Activated CD4-positive, alpha-beta T cell treated with anti-CD3 and anti-CD28 coated beads, Interleukin-2, amount 10 ng/mL, durations not matched to agents 24 days and 14 days (primary cell): ENCODE measurements at regions not wholly inside any gene's neighbourhood (a gene's known extent, or its start where the extent isn't known, plus 50 kb on each side); places are given as distances from the start of the nearest gene placed in this dataset.
A peak's percentile ranks its signal among the peaks of the same experiment; 100 is the strongest.

Source experiments
- DNase-seq: peaks from one replicate; pipeline ENCODE4 v3.0.0; 2022
- H3K27ac Mint-ChIP-seq: one replicate; pipeline ENCODE4 v1.8.0; 2022; ENCODE audit warnings: mild to moderate bottlenecking, mixed read lengths
- H3K27me3 Mint-ChIP-seq: one replicate; pipeline ENCODE4 v1.8.0; 2022; ENCODE audit warnings: mixed read lengths
- H3K36me3 Mint-ChIP-seq: one replicate; pipeline ENCODE4 v1.8.0; 2022; ENCODE audit warnings: low read depth, mild to moderate bottlenecking, mixed read lengths
- H3K4me1 Mint-ChIP-seq: one replicate; pipeline ENCODE4 v1.8.0; 2021; ENCODE audit warnings: mixed read lengths
- H3K4me3 Mint-ChIP-seq: one replicate; pipeline ENCODE4 v1.8.0; 2022; ENCODE audit warnings: mild to moderate bottlenecking, moderate library complexity, mixed read lengths
- H3K9me3 Mint-ChIP-seq: one replicate; pipeline ENCODE4 v1.8.0; 2021; ENCODE audit warnings: mixed read lengths
- intact Hi-C: fragments of 100-400 bp; cut with micrococcal nuclease; formaldehyde crosslinking; loops from one replicate; pipeline ENCODE4 v1.15.1; 2023

DNA sequence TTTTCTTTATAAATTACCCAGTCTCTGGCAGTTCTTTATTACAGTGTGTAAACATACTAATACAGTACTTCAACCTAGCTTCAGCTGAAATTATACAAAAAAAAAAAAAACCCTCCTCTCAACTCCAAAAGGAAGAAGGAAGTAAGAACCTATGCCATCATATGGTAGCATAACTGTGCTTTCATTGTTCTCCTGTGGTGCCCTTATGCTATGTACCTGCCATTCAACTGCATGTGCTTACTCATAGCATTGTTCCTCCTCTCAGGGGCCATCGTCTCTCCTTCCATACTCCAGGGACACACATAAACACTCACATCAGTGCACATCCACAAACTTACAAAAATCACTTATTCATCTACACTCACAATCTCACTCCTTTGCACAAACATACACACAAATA, 470.1 kb upstream of the HS3ST1 start:
- DNase-seq, result no peak
- no peak overlapping the region for H3K27ac Mint-ChIP-seq
- H3K4me1 Mint-ChIP-seq, result no peaks in the 10 kb centered on the region
- peaks cover 6% of the 10 kb centered on the region for H3K9me3 Mint-ChIP-seq
- intact Hi-C loops, result no loop called here
- no peak overlapping the region for H3K4me3 Mint-ChIP-seq
- no peaks in the 10 kb centered on the region for H3K36me3 Mint-ChIP-seq
- H3K27me3 Mint-ChIP-seq, result no peaks in the 10 kb centered on the region

- no peak for DNase-seq
- no peaks in the 10 kb centered on the region for H3K4me1 Mint-ChIP-seq
- H3K27ac Mint-ChIP-seq, result no peak overlapping the region
- no peaks in the 10 kb centered on the region for H3K27me3 Mint-ChIP-seq
- no peak overlapping the region for H3K4me3 Mint-ChIP-seq
- H3K36me3 Mint-ChIP-seq, result no peaks in the 10 kb centered on the region
- H3K9me3 Mint-ChIP-seq, result peaks cover 6% of the 10 kb centered on the region
- intact Hi-C loops, result no loop called here
Measured at GRCh38 chr4:11895766-11896165, 467.1 kb upstream of the HS3ST1 start.

DNA sequence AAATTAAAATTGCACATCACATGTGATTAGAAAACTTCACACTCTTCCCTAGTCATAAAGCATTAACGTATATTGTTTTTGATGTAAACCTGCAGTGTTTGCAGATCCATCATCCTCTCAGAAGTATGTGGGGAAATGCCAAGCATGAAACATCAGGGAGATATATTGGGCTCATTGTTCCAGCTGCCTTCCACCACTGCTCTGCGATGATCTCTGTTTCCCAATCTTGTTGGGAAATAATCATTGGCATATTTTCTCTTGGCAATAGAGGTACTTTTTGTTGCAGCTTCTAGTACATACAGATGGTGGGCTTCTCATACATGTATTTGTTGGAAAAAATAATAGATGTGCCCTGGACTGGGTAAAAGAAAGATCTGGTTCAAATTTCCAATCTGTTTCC, 466.3 kb upstream of the HS3ST1 start:
- Mint-ChIP-seq H3K4me3 (no peak overlapping the region), H3K4me1 (no peaks in the 10 kb centered on the region), H3K27me3 (no peaks in the 10 kb centered on the region), H3K27ac (no peak overlapping the region), H3K36me3 (no peaks in the 10 kb centered on the region), H3K9me3 (peaks cover 6% of the 10 kb centered on the region)
- no peak for DNase-seq
- intact Hi-C loops, result no loop called here

DNA sequence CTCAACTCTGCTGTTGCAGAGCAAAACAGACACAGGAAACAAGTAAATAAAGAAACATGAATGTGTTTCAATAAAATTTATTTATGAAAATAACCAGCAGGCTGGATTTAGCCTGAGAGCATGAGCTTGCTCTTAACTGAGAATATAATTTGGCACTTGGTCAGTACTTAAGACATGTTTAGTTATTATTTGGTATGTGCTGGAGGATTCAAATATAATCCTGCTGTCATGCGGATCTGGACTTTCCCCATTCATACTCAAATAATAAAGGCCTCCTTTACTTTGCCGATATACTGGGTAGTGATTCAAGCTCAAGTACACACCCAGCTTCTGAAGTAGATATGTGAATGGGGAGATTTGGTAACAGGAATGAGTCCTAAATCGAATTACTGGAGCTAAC, 465.5 kb upstream of the HS3ST1 start:
- intact Hi-C loops, result no loop called here
- Mint-ChIP-seq H3K4me3 (no peak overlapping the region), H3K9me3 (peaks cover 4% of the 10 kb centered on the region), H3K27ac (no peak overlapping the region), H3K27me3 (no peaks in the 10 kb centered on the region), H3K36me3 (no peaks in the 10 kb centered on the region), H3K4me1 (no peaks in the 10 kb centered on the region)
- no peak for DNase-seq

GRCh38 chr4:11889099-11889498, 460.4 kb upstream of the HS3ST1 start:
- DNase-seq, result no peak
- Mint-ChIP-seq H3K4me3 (no peak overlapping the region), H3K9me3 (no peaks in the 10 kb centered on the region), H3K27me3 (no peaks in the 10 kb centered on the region), H3K27ac (no peak overlapping the region), H3K4me1 (no peaks in the 10 kb centered on the region), H3K36me3 (no peaks in the 10 kb centered on the region)
- intact Hi-C loops, result no loop called here

DNA sequence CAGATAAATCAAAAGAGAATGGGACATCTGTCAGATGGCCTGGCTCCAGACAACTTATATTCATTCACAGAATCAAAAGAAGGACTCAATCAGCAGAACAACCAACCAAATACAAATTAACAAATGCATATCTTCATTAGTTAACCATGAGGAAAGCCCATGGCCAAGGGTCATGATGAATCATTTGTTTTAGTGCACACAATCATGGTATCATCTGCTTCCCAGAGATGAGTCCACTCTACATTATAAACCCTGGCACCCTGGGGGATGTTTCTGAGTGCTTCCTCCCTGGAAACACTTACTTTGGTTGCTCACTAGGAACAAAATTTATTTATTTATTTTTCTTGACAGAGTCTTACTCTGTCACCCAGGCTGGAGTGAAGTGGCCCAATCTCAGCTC, 453.3 kb upstream of the HS3ST1 start:
- no peaks in the 10 kb centered on the region for H3K4me1 Mint-ChIP-seq
- peak; percentile 22 for DNase-seq
- H3K27me3 Mint-ChIP-seq, result no peaks in the 10 kb centered on the region
- H3K36me3 Mint-ChIP-seq, result no peaks in the 10 kb centered on the region
- intact Hi-C loops, result no loop called here
- H3K9me3 Mint-ChIP-seq, result peaks cover 4% of the 10 kb centered on the region
- H3K27ac Mint-ChIP-seq, result no peak overlapping the region
- no peak overlapping the region for H3K4me3 Mint-ChIP-seq

DNA sequence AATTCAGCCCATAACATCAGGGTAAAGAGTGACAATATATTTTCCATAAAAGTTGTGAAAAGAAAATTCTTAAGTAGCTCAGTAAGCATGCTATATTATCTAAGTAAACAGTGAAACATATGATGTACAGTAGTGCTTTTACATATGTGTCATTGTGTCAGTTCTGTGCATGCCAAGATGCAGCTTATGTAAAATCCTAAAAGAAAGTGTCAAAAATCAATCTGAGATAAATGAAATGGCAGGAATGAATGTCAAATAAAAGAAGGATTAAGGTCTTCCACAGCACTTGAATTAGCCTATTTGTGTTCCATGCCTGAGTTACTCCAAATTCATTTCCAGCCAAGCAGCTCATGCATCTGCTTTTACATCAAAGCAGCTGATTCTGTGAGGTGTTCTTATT, 452.7 kb upstream of the HS3ST1 start:
- H3K9me3 Mint-ChIP-seq, result peaks cover 9% of the 10 kb centered on the region
- H3K4me3 Mint-ChIP-seq, result no peak overlapping the region
- intact Hi-C loops, result no loop called here
- no peaks in the 10 kb centered on the region for H3K36me3 Mint-ChIP-seq
- peak; percentile 2 for DNase-seq
- H3K4me1 Mint-ChIP-seq, result no peaks in the 10 kb centered on the region
- no peak overlapping the region for H3K27ac Mint-ChIP-seq
- H3K27me3 Mint-ChIP-seq, result no peaks in the 10 kb centered on the region

GRCh38 chr4:11878241-11878640, 449.5 kb upstream of the HS3ST1 start:
- intact Hi-C loops, result no loop called here
- Mint-ChIP-seq H3K27ac (no peak overlapping the region), H3K36me3 (no peaks in the 10 kb centered on the region), H3K4me1 (no peaks in the 10 kb centered on the region), H3K27me3 (no peaks in the 10 kb centered on the region), H3K4me3 (no peak overlapping the region), H3K9me3 (peaks cover 9% of the 10 kb centered on the region)
- DNase-seq, result no peak

GRCh38 chr4:11876104-11876503, 447.4 kb upstream of the HS3ST1 start:
- H3K36me3 Mint-ChIP-seq, result no peaks in the 10 kb centered on the region
- no peak overlapping the region for H3K4me3 Mint-ChIP-seq
- H3K27me3 Mint-ChIP-seq, result no peaks in the 10 kb centered on the region
- H3K4me1 Mint-ChIP-seq, result no peaks in the 10 kb centered on the region
- peaks cover 9% of the 10 kb centered on the region for H3K9me3 Mint-ChIP-seq
- no peak for DNase-seq
- intact Hi-C loops, result no loop called here
- no peak overlapping the region for H3K27ac Mint-ChIP-seq

DNA sequence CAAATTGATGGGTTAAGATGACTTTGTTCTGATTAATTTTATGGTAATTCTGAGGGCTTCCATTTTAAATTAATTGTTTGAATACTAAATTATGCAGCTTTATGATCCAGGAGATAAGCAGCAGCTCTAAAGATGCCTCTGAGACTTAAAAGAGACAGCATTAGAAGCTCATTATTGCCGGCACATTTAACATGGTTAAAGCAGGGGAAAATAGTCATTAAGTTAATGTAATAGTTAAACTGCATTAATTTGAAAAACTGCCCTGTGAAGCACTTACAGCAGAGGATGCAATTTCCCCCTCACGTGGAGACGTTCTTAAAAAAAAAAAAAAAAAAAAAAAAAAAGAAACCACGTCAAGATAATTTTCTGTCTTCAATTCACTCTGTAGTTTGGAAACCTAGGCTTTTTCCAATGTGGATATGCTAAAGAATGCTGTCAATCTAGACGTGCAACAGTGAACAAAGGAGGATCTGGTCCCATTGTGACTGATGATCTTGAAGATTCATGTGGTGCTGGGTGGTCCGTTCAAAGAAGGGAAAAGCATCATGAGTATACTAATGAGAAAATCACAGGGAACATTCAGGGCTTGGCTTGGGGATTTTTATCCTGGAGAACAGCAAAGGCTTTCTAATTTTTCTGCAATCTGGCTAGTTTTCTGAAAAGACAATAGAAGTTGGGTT, 440.6 kb upstream of the HS3ST1 start:
- H3K27ac Mint-ChIP-seq, result no peak overlapping the region
- no peaks in the 10 kb centered on the region for H3K36me3 Mint-ChIP-seq
- H3K4me1 Mint-ChIP-seq, result no peaks in the 10 kb centered on the region

DNA sequence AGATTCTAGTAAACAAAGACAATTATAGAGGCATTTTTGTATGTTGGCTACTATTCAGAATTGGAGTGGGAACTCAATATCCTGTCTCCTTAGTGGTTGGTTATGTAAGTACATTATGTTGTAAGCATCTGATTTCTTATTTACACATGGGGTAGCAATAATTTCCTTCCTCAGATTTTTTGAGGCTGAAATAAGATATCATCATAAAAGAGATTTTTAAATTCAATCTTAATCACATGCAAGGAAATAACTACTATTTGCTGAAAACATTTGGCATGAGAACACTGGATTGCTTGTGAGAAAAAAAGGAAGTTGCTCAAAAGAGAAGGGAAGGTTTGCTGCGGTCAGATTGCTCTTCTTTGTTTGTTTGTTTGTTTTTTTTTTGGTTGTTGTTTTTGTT, 437.7 kb upstream of the HS3ST1 start:
- intact Hi-C loops, result no loop called here
- H3K4me3 Mint-ChIP-seq, result no peak overlapping the region

More for the DNA sequence above, 440.6 kb upstream of the HS3ST1 start:
- Mint-ChIP-seq H3K4me3 (no peak overlapping the region), H3K27me3 (no peaks in the 10 kb centered on the region), H3K9me3 (no peaks in the 10 kb centered on the region)
- no peak for DNase-seq
- intact Hi-C loops, result no loop called here

DNA sequence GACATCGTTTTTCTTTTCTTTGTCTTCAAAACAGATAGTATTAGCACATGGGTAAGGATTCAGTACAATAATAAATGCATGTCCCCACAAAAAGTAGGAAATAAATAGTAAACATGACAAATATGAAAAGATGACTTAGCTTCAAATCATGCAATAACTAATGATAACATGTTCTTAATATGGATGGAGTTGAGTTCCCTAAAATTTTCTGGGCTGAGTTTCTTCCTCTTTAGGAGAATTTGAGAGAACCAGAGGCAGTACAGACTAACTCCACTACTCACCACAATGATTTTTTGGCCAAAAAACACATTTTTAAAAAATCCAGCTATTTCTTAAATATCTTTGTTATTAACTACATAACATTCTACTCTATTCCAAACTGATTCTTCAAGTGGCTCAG, 432.3 kb upstream of the HS3ST1 start:
- intact Hi-C loops, result no loop called here
- no peak overlapping the region for H3K4me3 Mint-ChIP-seq
- H3K4me1 Mint-ChIP-seq, result no peaks in the 10 kb centered on the region
- no peaks in the 10 kb centered on the region for H3K27me3 Mint-ChIP-seq
- H3K36me3 Mint-ChIP-seq, result no peaks in the 10 kb centered on the region
- H3K27ac Mint-ChIP-seq, result no peak overlapping the region
- H3K9me3 Mint-ChIP-seq, result no peaks in the 10 kb centered on the region
- DNase-seq, result no peak

More for the DNA sequence above, 437.7 kb upstream of the HS3ST1 start:
- no peak for DNase-seq
- Mint-ChIP-seq H3K9me3 (no peaks in the 10 kb centered on the region), H3K4me1 (no peaks in the 10 kb centered on the region), H3K27ac (no peak overlapping the region), H3K27me3 (no peaks in the 10 kb centered on the region), H3K36me3 (no peaks in the 10 kb centered on the region)

- no peak for DNase-seq
- no peaks in the 10 kb centered on the region for H3K9me3 Mint-ChIP-seq
- intact Hi-C loops, result no loop called here
Measured at GRCh38 chr4:11857881-11858280, 429.2 kb upstream of the HS3ST1 start.

DNA sequence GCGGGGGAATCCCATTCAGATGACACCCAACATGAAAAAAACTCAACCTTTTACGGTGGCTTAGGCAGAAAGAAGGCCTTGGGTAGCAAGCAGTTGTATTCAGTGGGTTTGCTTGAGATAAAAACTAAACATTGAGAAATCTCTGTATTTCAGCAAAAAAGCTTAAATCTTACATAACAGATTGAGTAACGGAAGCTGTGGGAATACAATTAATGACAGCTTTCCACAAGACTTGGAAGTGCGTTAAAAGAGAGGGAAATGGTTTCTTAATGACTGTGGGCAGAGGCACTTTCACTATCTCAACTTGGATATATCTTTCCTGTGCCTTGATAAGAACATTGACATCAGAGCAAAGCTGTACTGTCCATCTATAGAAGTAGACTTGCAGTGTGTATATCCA, 418.5 kb upstream of the HS3ST1 start:
- Mint-ChIP-seq H3K4me1 (no peaks in the 10 kb centered on the region), H3K4me3 (no peak overlapping the region), H3K27me3 (no peaks in the 10 kb centered on the region), H3K27ac (no peak overlapping the region), H3K36me3 (no peaks in the 10 kb centered on the region), H3K9me3 (no peaks in the 10 kb centered on the region)
- intact Hi-C loops, result no loop called here
- no peak for DNase-seq

More at GRCh38 chr4:11857881-11858280, 429.2 kb upstream of the HS3ST1 start:
- H3K36me3 Mint-ChIP-seq, result no peaks in the 10 kb centered on the region
- no peak overlapping the region for H3K4me3 Mint-ChIP-seq
- H3K27me3 Mint-ChIP-seq, result no peaks in the 10 kb centered on the region
- no peaks in the 10 kb centered on the region for H3K4me1 Mint-ChIP-seq
- H3K27ac Mint-ChIP-seq, result no peak overlapping the region

DNA sequence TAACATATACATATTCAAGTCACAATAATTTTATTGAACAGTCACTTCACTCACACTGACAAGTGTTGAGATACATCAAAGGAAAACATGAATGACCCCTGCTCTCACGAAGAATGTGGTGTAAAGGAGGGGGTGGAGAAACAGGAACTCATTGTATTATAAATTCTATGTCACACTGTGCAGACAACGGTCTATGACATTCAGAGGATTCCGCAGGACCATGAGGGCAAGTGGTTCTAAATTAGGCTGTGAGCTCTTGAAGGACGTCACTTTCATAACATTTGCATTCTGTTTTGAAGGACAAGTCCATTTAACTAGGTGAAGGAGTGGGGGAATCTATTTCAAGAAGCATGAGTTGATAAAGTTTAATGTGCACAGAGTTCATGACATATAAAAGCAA, 415.2 kb upstream of the HS3ST1 start:
- Mint-ChIP-seq H3K9me3 (no peaks in the 10 kb centered on the region), H3K36me3 (no peaks in the 10 kb centered on the region), H3K4me3 (no peak overlapping the region), H3K4me1 (no peaks in the 10 kb centered on the region), H3K27ac (no peak overlapping the region), H3K27me3 (no peaks in the 10 kb centered on the region)
- intact Hi-C loops, result no loop called here
- DNase-seq, result no peak
